ENCODE measurements at regions not wholly inside any gene's neighbourhood (a gene's known extent, or its start where the extent isn't known, plus 50 kb on each side); places are given as distances from the start of the nearest gene placed in this dataset.
A peak's percentile ranks its signal among the peaks of the same experiment; 100 is the strongest.

DNA sequence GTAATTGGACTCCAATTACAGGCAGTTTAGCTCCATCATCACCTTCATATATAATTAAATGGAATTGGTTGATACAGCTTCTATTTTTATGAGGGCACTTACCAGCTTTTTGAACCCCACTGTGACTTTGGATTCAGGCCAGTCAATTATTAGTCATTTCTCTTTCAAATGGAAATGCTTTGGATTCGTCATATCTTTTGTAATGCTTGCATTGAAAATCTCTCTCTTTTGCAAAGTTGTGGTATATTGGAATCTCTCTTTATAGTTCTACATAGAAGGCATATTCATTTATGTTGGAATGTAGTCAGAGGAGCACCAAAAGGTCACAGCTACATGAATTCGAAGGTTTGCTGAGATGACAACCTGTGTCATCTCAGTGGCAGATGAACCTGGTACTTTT is 1074.3 kb upstream of the SLC10A2 start:
- DNase-seq (ENCODE audit: low read depth, low spot score), result peak; percentile 82
- in situ Hi-C loops (cut with HindIII; ENCODE audit: low sequenced_read_pairs), result no loop called here
- TF ChIP-seq, protein P1, sequence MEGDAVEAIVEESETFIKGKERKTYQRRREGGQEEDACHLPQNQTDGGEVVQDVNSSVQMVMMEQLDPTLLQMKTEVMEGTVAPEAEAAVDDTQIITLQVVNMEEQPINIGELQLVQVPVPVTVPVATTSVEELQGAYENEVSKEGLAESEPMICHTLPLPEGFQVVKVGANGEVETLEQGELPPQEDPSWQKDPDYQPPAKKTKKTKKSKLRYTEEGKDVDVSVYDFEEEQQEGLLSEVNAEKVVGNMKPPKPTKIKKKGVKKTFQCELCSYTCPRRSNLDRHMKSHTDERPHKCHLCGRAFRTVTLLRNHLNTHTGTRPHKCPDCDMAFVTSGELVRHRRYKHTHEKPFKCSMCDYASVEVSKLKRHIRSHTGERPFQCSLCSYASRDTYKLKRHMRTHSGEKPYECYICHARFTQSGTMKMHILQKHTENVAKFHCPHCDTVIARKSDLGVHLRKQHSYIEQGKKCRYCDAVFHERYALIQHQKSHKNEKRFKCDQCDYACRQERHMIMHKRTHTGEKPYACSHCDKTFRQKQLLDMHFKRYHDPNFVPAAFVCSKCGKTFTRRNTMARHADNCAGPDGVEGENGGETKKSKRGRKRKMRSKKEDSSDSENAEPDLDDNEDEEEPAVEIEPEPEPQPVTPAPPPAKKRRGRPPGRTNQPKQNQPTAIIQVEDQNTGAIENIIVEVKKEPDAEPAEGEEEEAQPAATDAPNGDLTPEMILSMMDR (IDR thresholded peaks at IDR 0.05; ENCODE audit: low read depth, low read length), result no peak
- H3K4me3 ChIP-seq (ENCODE audit: low read depth, low read length), result no peak overlapping the region

DNA sequence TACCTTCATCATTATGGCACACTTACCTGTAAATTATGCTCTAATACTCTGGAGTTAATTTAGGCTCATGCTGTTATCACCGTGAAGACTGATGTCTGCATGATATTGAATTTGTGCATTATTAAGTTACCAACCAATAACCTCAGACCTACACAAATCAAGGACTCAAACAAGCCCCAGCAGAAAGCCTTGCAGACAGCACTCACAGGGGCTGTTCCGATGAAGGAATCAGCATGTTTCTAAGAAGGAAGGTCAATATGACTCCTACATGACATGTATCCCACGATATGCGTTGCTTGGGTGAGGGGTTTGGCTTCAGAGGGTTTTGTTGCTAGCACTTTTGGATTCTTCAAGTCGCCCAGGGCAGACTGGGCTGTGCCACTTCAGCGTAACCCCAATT is 1071.2 kb upstream of the SLC10A2 start:
- DNase-seq (ENCODE audit: low read depth, low spot score), result no peak
- no peak overlapping the region for H3K4me3 ChIP-seq (ENCODE audit: low read depth, low read length)
- in situ Hi-C loops (cut with HindIII; ENCODE audit: low sequenced_read_pairs), result no loop called here
- TF ChIP-seq, protein P1 (IDR thresholded peaks at IDR 0.05; ENCODE audit: low read depth, low read length), result no peak

DNA sequence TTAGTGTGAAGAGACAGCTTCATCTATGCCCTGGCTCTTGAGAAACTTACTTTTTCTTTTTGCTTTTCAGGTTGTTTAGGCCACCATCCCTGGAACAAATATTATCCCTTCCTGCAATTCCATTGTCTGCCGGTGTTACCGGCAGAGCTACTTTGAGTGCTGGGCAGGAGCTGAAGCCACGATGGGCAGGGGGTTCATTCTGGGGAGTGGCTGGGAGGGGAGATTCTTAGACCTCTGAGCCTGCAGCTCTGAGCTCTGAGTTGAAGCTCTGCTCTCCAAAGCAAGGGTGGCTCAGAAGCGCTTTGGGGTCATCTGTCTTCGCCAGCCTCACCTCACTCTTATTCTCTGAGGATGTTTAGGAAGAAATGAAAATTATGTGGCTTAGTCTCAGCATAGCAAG is 1066.6 kb upstream of the SLC10A2 start:
- TF ChIP-seq, protein P1 (IDR thresholded peaks at IDR 0.05; ENCODE audit: low read depth, low read length), result no peak
- in situ Hi-C loops (cut with HindIII; ENCODE audit: low sequenced_read_pairs), result no loop called here

DNA sequence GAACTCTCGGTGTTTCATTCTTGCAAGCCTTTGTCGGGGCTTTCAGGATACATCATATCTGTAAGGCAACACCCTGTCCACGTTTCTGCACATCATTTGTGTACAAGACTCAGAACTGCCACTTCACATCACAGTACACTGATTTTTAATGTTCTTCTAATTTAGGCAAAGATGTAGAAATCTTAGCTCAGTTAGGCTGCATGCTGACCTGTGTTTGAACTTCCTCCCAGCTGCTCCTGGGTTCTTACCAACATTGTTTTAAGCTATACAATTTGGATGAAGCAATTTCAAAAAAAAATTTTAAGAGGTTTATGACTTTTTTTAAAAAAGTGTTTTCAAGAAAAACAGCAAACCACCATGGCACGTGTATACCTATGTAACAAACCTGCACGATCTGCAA is 1047.9 kb upstream of the SLC10A2 start:
- DNase-seq (ENCODE audit: low read depth, low spot score), result no peak
- H3K4me3 ChIP-seq (ENCODE audit: low read depth, low read length), result no peak overlapping the region
- TF ChIP-seq, protein P1 (IDR thresholded peaks at IDR 0.05; ENCODE audit: low read depth, low read length), result no peak
- in situ Hi-C loops (cut with HindIII; ENCODE audit: low sequenced_read_pairs), result no loop called here

More for the DNA sequence above, 1066.6 kb upstream of the SLC10A2 start:
- DNase-seq (ENCODE audit: low read depth, low spot score), result no peak
- no peak overlapping the region for H3K4me3 ChIP-seq (ENCODE audit: low read depth, low read length)

DNA sequence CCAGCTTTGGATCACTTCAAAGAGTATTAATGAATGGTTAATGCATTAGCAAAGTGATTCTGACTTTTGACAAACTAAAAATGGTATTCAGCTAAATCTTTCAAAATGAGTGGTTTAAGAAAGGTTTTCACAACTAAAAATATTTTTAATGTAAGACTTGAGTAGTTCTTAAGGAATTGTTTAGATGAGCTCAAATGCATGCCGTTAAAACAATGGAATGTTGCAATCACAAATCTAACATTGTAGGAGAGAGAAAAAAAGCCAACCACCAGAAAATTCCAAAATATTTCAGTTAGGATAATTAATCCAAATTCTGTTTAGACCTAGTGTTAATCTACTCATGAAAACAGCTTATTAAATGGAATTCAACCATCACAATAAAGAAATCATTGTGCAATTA is 1044.8 kb upstream of the SLC10A2 start:
- H3K4me3 ChIP-seq (ENCODE audit: low read depth, low read length), result no peak overlapping the region
- TF ChIP-seq, protein P1 (IDR thresholded peaks at IDR 0.05; ENCODE audit: low read depth, low read length), result no peak
- in situ Hi-C loops (cut with HindIII; ENCODE audit: low sequenced_read_pairs), result no loop called here
- no peak for DNase-seq (ENCODE audit: low read depth, low spot score)

DNA sequence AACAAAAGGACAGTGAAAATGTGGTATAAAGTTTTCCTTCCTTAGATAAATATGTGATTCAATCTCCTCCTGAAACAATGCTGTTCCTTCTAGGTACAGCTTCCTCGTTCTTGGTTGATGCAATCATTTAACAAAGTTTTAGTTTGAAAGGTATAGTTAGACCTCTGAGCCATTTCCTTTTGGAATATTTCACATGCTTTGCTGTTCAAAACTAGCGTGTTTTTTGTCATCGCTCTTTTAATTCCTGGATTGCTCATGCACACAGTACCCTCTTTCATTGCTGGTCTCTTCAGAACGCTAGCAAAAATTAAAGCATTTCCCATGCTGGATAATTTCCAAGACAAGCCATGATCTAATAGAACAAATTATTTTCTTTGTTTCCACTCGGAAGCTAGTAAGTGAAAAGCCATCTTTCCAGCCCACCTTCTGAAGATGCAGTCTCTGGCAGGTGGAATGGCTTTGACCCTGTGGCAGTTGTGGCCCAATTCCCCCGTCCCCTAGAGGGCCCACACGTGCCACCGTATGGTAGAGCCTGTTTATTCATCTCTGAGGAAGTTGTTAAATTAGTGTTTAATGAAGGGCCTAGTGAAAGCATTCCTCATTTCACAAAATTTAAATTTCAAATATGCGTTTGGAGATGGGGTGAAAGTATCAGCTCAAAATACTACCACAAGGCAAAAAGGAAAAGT is 1040.6 kb upstream of the SLC10A2 start:
- in situ Hi-C loops (cut with HindIII; ENCODE audit: low sequenced_read_pairs), result no loop called here
- TF ChIP-seq, protein P1 (IDR thresholded peaks at IDR 0.05; ENCODE audit: low read depth, low read length), result no peak
- H3K4me3 ChIP-seq (ENCODE audit: low read depth, low read length), result no peak overlapping the region
- DNase-seq (ENCODE audit: low read depth, low spot score), result peak; percentile 47

Data from astrocyte of the spinal cord (primary cell).